GM21367 (cell line): ENCODE measurements at regions not wholly inside any gene's neighbourhood (a gene's known extent, or its start where the extent isn't known, plus 50 kb on each side); places are given as distances from the start of the nearest gene placed in this dataset.

ENCODE experiments used
- ATAC-seq: cut with Tn5 transposase; IDR thresholded peaks from one replicate; pipeline ENCODE4 v1.9.1; 2021; ENCODE audit not compliant: unreplicated experiment

DNA sequence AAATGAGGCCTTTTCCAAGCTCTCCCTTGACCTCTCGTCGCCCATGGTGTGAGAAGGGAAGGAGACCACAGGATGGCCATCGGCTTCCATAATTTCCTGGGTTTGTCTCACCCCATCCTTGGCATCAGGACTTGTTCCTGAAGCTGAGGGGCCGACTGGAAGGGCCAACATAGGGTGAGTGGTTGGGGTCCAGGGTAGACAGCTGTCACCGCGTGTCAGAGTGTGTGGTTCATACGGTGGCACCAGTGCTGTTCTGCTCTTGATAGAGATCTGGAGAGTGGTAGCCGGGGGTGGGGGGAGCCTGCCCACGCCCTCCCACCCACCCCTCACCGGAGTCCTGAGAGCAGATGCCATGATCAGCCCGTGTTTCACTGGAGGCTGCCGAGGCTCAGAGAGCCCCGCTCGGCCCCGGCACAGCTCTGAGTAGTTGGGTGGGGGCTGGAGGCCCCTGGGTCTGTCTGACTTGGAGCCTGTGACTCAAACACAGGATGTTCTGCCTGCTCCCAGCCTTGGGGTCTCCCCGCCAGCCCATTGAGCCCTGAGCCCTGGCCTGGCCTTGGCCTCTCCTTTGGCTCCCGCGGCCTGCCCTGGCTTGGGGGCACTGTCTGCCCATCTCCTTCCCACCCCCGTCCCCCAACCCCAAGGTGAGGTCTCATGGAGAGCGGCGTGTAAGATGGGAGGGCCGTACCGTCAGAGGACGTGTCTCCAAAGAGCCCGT, 53.1 kb upstream of the IER5L start:
- no peak for ATAC-seq

DNA sequence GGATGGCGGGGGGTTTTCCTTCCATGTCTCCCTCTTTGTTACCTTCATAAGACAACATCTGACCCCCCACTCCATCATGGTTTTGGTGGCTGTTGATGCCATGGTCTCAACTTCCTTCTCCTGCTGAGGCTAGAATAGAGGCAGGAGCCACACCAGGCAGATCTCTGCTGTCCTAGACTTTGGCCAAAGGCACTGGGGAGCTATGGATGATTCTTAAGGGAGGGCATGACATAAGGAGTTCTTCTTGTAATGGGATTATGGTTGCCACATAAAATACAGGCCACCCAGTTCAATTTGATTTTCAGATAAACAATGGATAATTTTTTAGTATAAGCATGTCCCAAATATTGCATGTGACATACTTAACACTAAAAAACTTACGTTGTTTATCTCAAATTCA, 52.2 kb upstream of the IER5L start:
- ATAC-seq = no peak
